IMR-90 (cell line): ENCODE measurements at regions not wholly inside any gene's neighbourhood (a gene's known extent, or its start where the extent isn't known, plus 50 kb on each side); places are given as distances from the start of the nearest gene placed in this dataset.

Experiments used
- ATAC-seq: fragments of 200-7000 bp; cut with Tn5 transposase; 2 replicates; pipeline ENCODE4 v1.9.1; 2020; ENCODE audit warnings: low read depth, mild to moderate bottlenecking, moderate library complexity
- BruUV-seq: library from RNA; stranded (reverse); fragments of 400-500 nt; replicated peaks from 2 replicates; lab custom pipeline; 2021; lab: Mats Ljungman, UMichigan
- CTCF ChIA-PET: fragments of 300-600 bp; formaldehyde crosslinking; extraction: SDS; loops from one replicate; lab custom pipeline; 2021; ENCODE audit warnings: antibody characterized with exemption; lab: Yijun Ruan, JAX
- POLR2A ChIA-PET: fragments of 300-600 bp; sonication (Branson Sonifier 250); formaldehyde crosslinking; loops from one replicate; lab custom pipeline; 2022; ENCODE audit warnings: antibody characterized with exemption; ENCODE audit not compliant: unreplicated experiment; lab: Charles Lee
- DNase-seq: peaks from one replicate; pipeline ENCODE4 v3.0.0; 2013
- H2AFZ ChIP-seq: replicated peaks from 2 replicates; pipeline ENCODE3; 2013; ENCODE audit warnings: low read length, mild to moderate bottlenecking; ENCODE audit not compliant: poor library complexity
- H2AK5ac ChIP-seq: 2 replicates; pipeline ENCODE4 v1.6.1; 2013; ENCODE audit warnings: low read depth, low read length, inconsistent platforms
- H2AK9ac ChIP-seq: replicated peaks from 2 replicates; pipeline ENCODE3; 2013; ENCODE audit warnings: mild to moderate bottlenecking, low read depth, low read length, moderate library complexity; ENCODE audit not compliant: poor library complexity
- H2BK120ac ChIP-seq: 2 replicates; pipeline ENCODE4 v1.6.1; 2013; ENCODE audit warnings: low read depth, low read length, inconsistent platforms
- H2BK15ac ChIP-seq: 3 replicates; pipeline ENCODE4 v1.6.1; 2013; ENCODE audit warnings: low read depth, low read length, inconsistent platforms
- H2BK20ac ChIP-seq: 2 replicates; pipeline ENCODE4 v1.6.1; 2013; ENCODE audit warnings: low read depth, mild to moderate bottlenecking, inconsistent platforms, low read length, moderate library complexity
- H2BK5ac ChIP-seq: 2 replicates; pipeline ENCODE4 v1.6.1; 2013; ENCODE audit warnings: mild to moderate bottlenecking, low read depth, low read length, inconsistent platforms; ENCODE audit not compliant: poor library complexity, severe bottlenecking
- H3K14ac ChIP-seq: replicated peaks from 2 replicates; pipeline ENCODE4 v1.6.1; 2013; ENCODE audit warnings: low read depth, low read length, inconsistent platforms
- H3K18ac ChIP-seq: 2 replicates; pipeline ENCODE4 v1.6.1; 2013; ENCODE audit warnings: low read depth, low read length, control low read depth
- H3K23ac ChIP-seq: 2 replicates; pipeline ENCODE4 v1.6.1; 2013; ENCODE audit warnings: low read depth, low read length, inconsistent platforms
- H3K27ac ChIP-seq: 2 replicates; pipeline ENCODE4 v1.5.1; 2013; ENCODE audit warnings: mild to moderate bottlenecking, control low read depth, low read length; ENCODE audit not compliant: insufficient read depth
- H3K27me3 ChIP-seq: 2 replicates; pipeline ENCODE4 v1.6.1; 2013; ENCODE audit warnings: low read length; ENCODE audit not compliant: control insufficient read depth, insufficient read depth
- H3K36me3 ChIP-seq: 2 replicates; pipeline ENCODE4 v1.6.1; 2013; ENCODE audit warnings: low read length, mixed read lengths; ENCODE audit not compliant: control insufficient read depth, insufficient read depth
- H3K4ac ChIP-seq: 2 replicates; pipeline ENCODE4 v1.6.1; 2013; ENCODE audit warnings: low read depth, low read length, inconsistent platforms
- H3K4me1 ChIP-seq: 2 replicates; pipeline ENCODE4 v1.6.1; 2013; ENCODE audit warnings: low read length, mixed read lengths; ENCODE audit not compliant: control insufficient read depth, insufficient read depth
- H3K4me2 ChIP-seq: 2 replicates; pipeline ENCODE4 v1.6.1; 2013; ENCODE audit warnings: low read depth, mild to moderate bottlenecking, control low read depth, low read length, moderate library complexity
- H3K4me3 ChIP-seq: 2 replicates; pipeline ENCODE4 v1.5.1; 2013; ENCODE audit warnings: low read depth, mild to moderate bottlenecking, control low read depth, low read length, moderate library complexity; ENCODE audit not compliant: insufficient read depth
- H3K56ac ChIP-seq: 2 replicates; pipeline ENCODE4 v1.6.1; 2013; ENCODE audit warnings: low read length, inconsistent platforms; ENCODE audit not compliant: insufficient read depth; ENCODE audit errors: extremely low read depth
- H3K79me1 ChIP-seq, 2 experiments: 2 replicates each; pipeline ENCODE4 v1.6.1; 2013; ENCODE audit warnings: low read length in 2 of 2, inconsistent platforms in 1 of 2, low read depth in 1 of 2
- H3K9ac ChIP-seq: 2 replicates; pipeline ENCODE4 v1.6.1; 2013; ENCODE audit warnings: low read depth, low read length, control low read depth
- H3K9me1 ChIP-seq: 2 replicates; pipeline ENCODE4 v1.6.1; 2013; ENCODE audit warnings: low read length, inconsistent platforms; ENCODE audit not compliant: insufficient read depth
- H3K9me3 ChIP-seq: 2 replicates; pipeline ENCODE4 v1.6.1; 2013; ENCODE audit warnings: low read length; ENCODE audit not compliant: control insufficient read depth, insufficient read depth
- H4K20me1 ChIP-seq: 2 replicates; pipeline ENCODE4 v1.6.1; 2013; ENCODE audit warnings: low read length, inconsistent platforms; ENCODE audit not compliant: insufficient read depth
- H4K5ac ChIP-seq: 2 replicates; pipeline ENCODE4 v1.6.1; 2013; ENCODE audit warnings: mild to moderate bottlenecking, low read depth, low read length, control low read depth
- H4K8ac ChIP-seq, 2 experiments: 2 replicates each; pipeline ENCODE4 v1.6.1; 2013; ENCODE audit warnings: low read depth in 2 of 2, low read length in 2 of 2, control low read depth in 1 of 2, inconsistent platforms in 1 of 2
- H4K91ac ChIP-seq: 2 replicates; pipeline ENCODE4 v1.6.1; 2013; ENCODE audit warnings: low read depth, low read length, inconsistent platforms; ENCODE audit not compliant: insufficient read depth
- BHLHE40 ChIP-seq: fragments of 150-350 bp; IDR thresholded peaks from 2 replicates; pipeline ENCODE4 v1.6.1; 2016; ENCODE audit warnings: mild to moderate bottlenecking, low read depth, low read length
- dilution Hi-C: fragments of 300-500 bp; cut with HindIII; formaldehyde crosslinking; loops from one replicate; pipeline ENCODE4 v1.14.3; 2018; ENCODE audit warnings: low sequenced_read_pairs; ENCODE audit not compliant: unreplicated experiment
- in situ Hi-C: fragments of 300-500 bp; cut with MboI; formaldehyde crosslinking; loops from 3 replicates; pipeline ENCODE4 v1.14.3; 2019; ENCODE audit warnings: low sequenced_read_pairs, inconsistent platforms, mixed read lengths
- intact Hi-C: fragments of 100-400 bp; cut with micrococcal nuclease; formaldehyde crosslinking; loops from 2 replicates; pipeline ENCODE4 v1.10.0; 2022
- TF ChIP-seq, protein P1 (sequence below): fragments of 150-350 bp; IDR thresholded peaks from 2 replicates; pipeline ENCODE4 v1.6.1; 2016; ENCODE audit warnings: low read depth, mild to moderate bottlenecking, low read length, moderate library complexity, borderline replicate concordance

DNA sequence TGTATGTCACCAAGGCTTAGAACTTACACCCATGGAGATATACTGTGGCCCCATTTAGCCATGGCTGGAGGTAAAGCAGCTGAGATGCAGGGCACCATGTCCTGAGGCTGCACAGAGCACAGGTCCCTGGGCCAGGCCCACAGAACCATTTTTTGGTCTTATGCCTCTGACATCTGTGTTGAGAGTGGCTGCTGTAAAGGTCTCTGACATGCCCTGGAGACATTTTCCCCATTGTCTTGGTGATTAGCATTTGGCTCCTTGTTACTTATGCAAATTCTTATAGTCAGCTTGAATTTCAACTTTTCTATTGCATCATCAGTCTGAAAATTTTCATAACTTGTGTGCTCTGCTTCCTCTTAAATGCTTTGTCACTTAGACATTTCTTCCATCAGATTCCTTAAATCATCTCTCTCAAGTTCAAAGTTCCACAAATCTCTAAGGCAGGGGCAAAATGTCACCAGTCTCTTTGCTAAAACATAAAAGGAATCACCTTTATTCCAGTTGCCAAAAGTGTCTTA, 701.3 kb downstream of the EPHA3 start:
- no peak overlapping the region for H3K4me3 ChIP-seq
- no peak overlapping the region for H3K56ac ChIP-seq
- H4K20me1 ChIP-seq: no peaks in the 10 kb centered on the region
- H2BK20ac ChIP-seq: no peak overlapping the region
- H3K9me3 ChIP-seq: peaks cover 6% of the 10 kb centered on the region; the same call in 1 of the 2 replicates
- no peak overlapping the region for H2AK9ac ChIP-seq
- POLR2A ChIA-PET: no interaction called here
- H2BK15ac ChIP-seq: no peak overlapping the region
- H3K9ac ChIP-seq: no peak overlapping the region
- in situ Hi-C loops (no loop called here), intact Hi-C loops (no loop called here), dilution Hi-C loops (no loop called here)
- no peak for TF ChIP-seq BHLHE40
- TF ChIP-seq, protein P1, sequence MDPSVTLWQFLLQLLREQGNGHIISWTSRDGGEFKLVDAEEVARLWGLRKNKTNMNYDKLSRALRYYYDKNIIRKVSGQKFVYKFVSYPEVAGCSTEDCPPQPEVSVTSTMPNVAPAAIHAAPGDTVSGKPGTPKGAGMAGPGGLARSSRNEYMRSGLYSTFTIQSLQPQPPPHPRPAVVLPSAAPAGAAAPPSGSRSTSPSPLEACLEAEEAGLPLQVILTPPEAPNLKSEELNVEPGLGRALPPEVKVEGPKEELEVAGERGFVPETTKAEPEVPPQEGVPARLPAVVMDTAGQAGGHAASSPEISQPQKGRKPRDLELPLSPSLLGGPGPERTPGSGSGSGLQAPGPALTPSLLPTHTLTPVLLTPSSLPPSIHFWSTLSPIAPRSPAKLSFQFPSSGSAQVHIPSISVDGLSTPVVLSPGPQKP: no peak
- H4K91ac ChIP-seq: no peak overlapping the region
- H3K4ac ChIP-seq: no peak overlapping the region
- ATAC-seq: no peak
- no peak overlapping the region for H3K4me2 ChIP-seq
- no peak overlapping the region for H3K27ac ChIP-seq
- no peak overlapping the region for H2AFZ ChIP-seq
- H3K4me1 ChIP-seq: no peaks in the 10 kb centered on the region
- H4K8ac ChIP-seq: no peak overlapping the region
- H3K27me3 ChIP-seq: no peaks in the 10 kb centered on the region
- no peaks in the 10 kb centered on the region for H3K79me1 ChIP-seq
- no peak overlapping the region for H2AK5ac ChIP-seq
- H2BK120ac ChIP-seq: no peak overlapping the region
- DNase-seq: no peak
- H3K9me1 ChIP-seq: no peaks in the 10 kb centered on the region
- H3K18ac ChIP-seq: no peak overlapping the region
- CTCF ChIA-PET: no interaction called here
- H2BK5ac ChIP-seq: no peak overlapping the region
- no peak overlapping the region for H4K5ac ChIP-seq
- no peak overlapping the region for H3K23ac ChIP-seq
- no peaks in the 10 kb centered on the region for H3K36me3 ChIP-seq
- no TSS peak for BruUV-seq
- no peak overlapping the region for H3K14ac ChIP-seq
